IPS-18a (cell line): ENCODE measurements at regions not wholly inside any gene's neighbourhood (a gene's known extent, or its start where the extent isn't known, plus 50 kb on each side); places are given as distances from the start of the nearest gene placed in this dataset.

Experiments used
- H3K27ac ChIP-seq: one replicate; pipeline ENCODE4 v1.5.1; 2013; ENCODE audit warnings: low read length
- H3K27me3 ChIP-seq: one replicate; pipeline ENCODE4 v1.6.1; 2013; ENCODE audit warnings: mild to moderate bottlenecking, low read length; ENCODE audit not compliant: control insufficient read depth, insufficient read depth
- H3K36me3 ChIP-seq: one replicate; pipeline ENCODE4 v1.6.1; 2013; ENCODE audit warnings: low read depth, low read length; ENCODE audit not compliant: control insufficient read depth
- H3K4me1 ChIP-seq: one replicate; pipeline ENCODE4 v1.6.1; 2013; ENCODE audit warnings: low read depth, low read length; ENCODE audit not compliant: control insufficient read depth
- H3K4me3 ChIP-seq: one replicate; pipeline ENCODE4 v1.5.1; 2013; ENCODE audit warnings: low read length
- H3K9ac ChIP-seq: one replicate; pipeline ENCODE4 v1.6.1; 2013; ENCODE audit warnings: mild to moderate bottlenecking, low read length, moderate library complexity
- H3K9me3 ChIP-seq: one replicate; pipeline ENCODE4 v1.6.1; 2013; ENCODE audit warnings: low read depth, low read length; ENCODE audit not compliant: control insufficient read depth

GRCh38 chr5:68547622-68548021, 332.1 kb downstream of the PIK3R1 start:
- no peak overlapping the region for H3K4me3 ChIP-seq
- no peaks in the 10 kb centered on the region for H3K4me1 ChIP-seq
- no peaks in the 10 kb centered on the region for H3K27me3 ChIP-seq
- no peaks in the 10 kb centered on the region for H3K36me3 ChIP-seq
- H3K9ac ChIP-seq: no peak overlapping the region
- no peak overlapping the region for H3K27ac ChIP-seq
- no peaks in the 10 kb centered on the region for H3K9me3 ChIP-seq

- H3K9ac ChIP-seq: no peak overlapping the region
- no peaks in the 10 kb centered on the region for H3K27me3 ChIP-seq
- no peak overlapping the region for H3K27ac ChIP-seq
- no peaks in the 10 kb centered on the region for H3K9me3 ChIP-seq
- H3K4me3 ChIP-seq: no peak overlapping the region
- no peaks in the 10 kb centered on the region for H3K36me3 ChIP-seq
- H3K4me1 ChIP-seq: no peaks in the 10 kb centered on the region
These were observed 333.6 kb downstream of the PIK3R1 start for GRCh38 chr5:68548959-68549676.

- Histone ChIP-seq H3K36me3 (no peaks in the 10 kb centered on the region), H3K27ac (no peak overlapping the region), H3K4me1 (no peaks in the 10 kb centered on the region), H3K9ac (no peak overlapping the region), H3K4me3 (no peak overlapping the region), H3K9me3 (no peaks in the 10 kb centered on the region), H3K27me3 (no peaks in the 10 kb centered on the region)
These were observed 334.5 kb downstream of the PIK3R1 start for GRCh38 chr5:68550015-68550414.

GRCh38 chr5:68551436-68551835, 335.9 kb downstream of the PIK3R1 start:
- no peaks in the 10 kb centered on the region for H3K36me3 ChIP-seq
- no peaks in the 10 kb centered on the region for H3K27me3 ChIP-seq
- no peaks in the 10 kb centered on the region for H3K4me1 ChIP-seq
- no peaks in the 10 kb centered on the region for H3K9me3 ChIP-seq
- no peak overlapping the region for H3K4me3 ChIP-seq
- no peak overlapping the region for H3K27ac ChIP-seq
- H3K9ac ChIP-seq: no peak overlapping the region

- Histone ChIP-seq H3K27ac (no peak overlapping the region), H3K4me1 (no peaks in the 10 kb centered on the region), H3K9ac (no peak overlapping the region), H3K9me3 (peaks cover 6% of the 10 kb centered on the region), H3K27me3 (no peaks in the 10 kb centered on the region), H3K36me3 (no peaks in the 10 kb centered on the region), H3K4me3 (no peak overlapping the region)
These were observed 339.2 kb downstream of the PIK3R1 start for GRCh38 chr5:68554571-68555279.

GRCh38 chr5:68555907-68556681, 340.5 kb downstream of the PIK3R1 start:
- no peak overlapping the region for H3K9ac ChIP-seq
- H3K4me3 ChIP-seq: no peak overlapping the region
- no peak overlapping the region for H3K27ac ChIP-seq
- peaks cover 6% of the 10 kb centered on the region for H3K9me3 ChIP-seq
- no peaks in the 10 kb centered on the region for H3K27me3 ChIP-seq
- no peaks in the 10 kb centered on the region for H3K36me3 ChIP-seq
- H3K4me1 ChIP-seq: no peaks in the 10 kb centered on the region

GRCh38 chr5:68557162-68557936, 341.8 kb downstream of the PIK3R1 start:
- Histone ChIP-seq H3K9ac (no peak overlapping the region), H3K27ac (no peak overlapping the region), H3K36me3 (no peaks in the 10 kb centered on the region), H3K4me3 (no peak overlapping the region), H3K4me1 (no peaks in the 10 kb centered on the region), H3K9me3 (peaks cover 6% of the 10 kb centered on the region), H3K27me3 (no peaks in the 10 kb centered on the region)

GRCh38 chr5:68562308-68562707, 346.8 kb downstream of the PIK3R1 start:
- Histone ChIP-seq H3K27ac (no peak overlapping the region), H3K27me3 (no peaks in the 10 kb centered on the region), H3K9ac (no peak overlapping the region), H3K36me3 (no peaks in the 10 kb centered on the region), H3K4me1 (no peaks in the 10 kb centered on the region), H3K4me3 (no peak overlapping the region), H3K9me3 (peaks cover 6% of the 10 kb centered on the region)

GRCh38 chr5:68565427-68565826, 349.9 kb downstream of the PIK3R1 start:
- Histone ChIP-seq H3K27me3 (no peaks in the 10 kb centered on the region), H3K4me1 (no peaks in the 10 kb centered on the region), H3K36me3 (no peaks in the 10 kb centered on the region), H3K9me3 (no peaks in the 10 kb centered on the region), H3K27ac (no peak overlapping the region), H3K9ac (no peak overlapping the region), H3K4me3 (no peak overlapping the region)

GRCh38 chr5:68576805-68577204, 361.2 kb downstream of the PIK3R1 start:
- no peak overlapping the region for H3K27ac ChIP-seq
- H3K9me3 ChIP-seq: peaks cover 11% of the 10 kb centered on the region
- no peaks in the 10 kb centered on the region for H3K36me3 ChIP-seq
- H3K4me3 ChIP-seq: no peak overlapping the region
- H3K4me1 ChIP-seq: no peaks in the 10 kb centered on the region
- no peaks in the 10 kb centered on the region for H3K27me3 ChIP-seq
- no peak overlapping the region for H3K9ac ChIP-seq

- Histone ChIP-seq H3K27ac (no peak overlapping the region), H3K4me3 (no peak overlapping the region), H3K27me3 (no peaks in the 10 kb centered on the region), H3K36me3 (no peaks in the 10 kb centered on the region), H3K4me1 (no peaks in the 10 kb centered on the region), H3K9ac (no peak overlapping the region), H3K9me3 (no peaks in the 10 kb centered on the region)
These were observed 366.7 kb downstream of the PIK3R1 start for GRCh38 chr5:68582284-68582683.
